ENCODE measurements at regions not wholly inside any gene's neighbourhood (a gene's known extent, or its start where the extent isn't known, plus 50 kb on each side); places are given as distances from the start of the nearest gene placed in this dataset.

DNA sequence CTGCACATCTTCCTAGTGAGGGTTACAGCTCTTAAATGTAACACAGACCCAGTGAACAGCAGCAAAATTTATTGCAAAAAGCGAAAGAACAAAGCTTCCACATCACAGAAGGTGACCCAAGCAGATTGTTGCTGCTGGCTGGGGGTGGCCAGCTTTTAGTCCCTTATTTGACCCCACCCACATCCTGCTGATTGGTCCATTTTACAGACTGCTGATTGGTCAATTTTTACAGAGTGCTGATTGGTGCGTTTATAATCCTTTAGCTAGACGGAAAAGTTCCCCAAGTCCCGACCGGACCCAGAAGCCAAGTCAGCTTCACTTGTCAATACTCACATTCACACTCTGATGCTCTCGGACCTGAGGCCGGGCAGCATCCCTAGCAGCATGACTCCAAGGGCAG is 154.5 kb upstream of the ATP10A start:
- TF ChIP-seq, protein P1, sequence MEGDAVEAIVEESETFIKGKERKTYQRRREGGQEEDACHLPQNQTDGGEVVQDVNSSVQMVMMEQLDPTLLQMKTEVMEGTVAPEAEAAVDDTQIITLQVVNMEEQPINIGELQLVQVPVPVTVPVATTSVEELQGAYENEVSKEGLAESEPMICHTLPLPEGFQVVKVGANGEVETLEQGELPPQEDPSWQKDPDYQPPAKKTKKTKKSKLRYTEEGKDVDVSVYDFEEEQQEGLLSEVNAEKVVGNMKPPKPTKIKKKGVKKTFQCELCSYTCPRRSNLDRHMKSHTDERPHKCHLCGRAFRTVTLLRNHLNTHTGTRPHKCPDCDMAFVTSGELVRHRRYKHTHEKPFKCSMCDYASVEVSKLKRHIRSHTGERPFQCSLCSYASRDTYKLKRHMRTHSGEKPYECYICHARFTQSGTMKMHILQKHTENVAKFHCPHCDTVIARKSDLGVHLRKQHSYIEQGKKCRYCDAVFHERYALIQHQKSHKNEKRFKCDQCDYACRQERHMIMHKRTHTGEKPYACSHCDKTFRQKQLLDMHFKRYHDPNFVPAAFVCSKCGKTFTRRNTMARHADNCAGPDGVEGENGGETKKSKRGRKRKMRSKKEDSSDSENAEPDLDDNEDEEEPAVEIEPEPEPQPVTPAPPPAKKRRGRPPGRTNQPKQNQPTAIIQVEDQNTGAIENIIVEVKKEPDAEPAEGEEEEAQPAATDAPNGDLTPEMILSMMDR (IDR thresholded peaks at IDR 0.05; ENCODE audit: borderline replicate concordance), result no peak
- peaks cover 42% of the 10 kb centered on the region for H3K27me3 ChIP-seq (ENCODE audit: low read depth)

DNA sequence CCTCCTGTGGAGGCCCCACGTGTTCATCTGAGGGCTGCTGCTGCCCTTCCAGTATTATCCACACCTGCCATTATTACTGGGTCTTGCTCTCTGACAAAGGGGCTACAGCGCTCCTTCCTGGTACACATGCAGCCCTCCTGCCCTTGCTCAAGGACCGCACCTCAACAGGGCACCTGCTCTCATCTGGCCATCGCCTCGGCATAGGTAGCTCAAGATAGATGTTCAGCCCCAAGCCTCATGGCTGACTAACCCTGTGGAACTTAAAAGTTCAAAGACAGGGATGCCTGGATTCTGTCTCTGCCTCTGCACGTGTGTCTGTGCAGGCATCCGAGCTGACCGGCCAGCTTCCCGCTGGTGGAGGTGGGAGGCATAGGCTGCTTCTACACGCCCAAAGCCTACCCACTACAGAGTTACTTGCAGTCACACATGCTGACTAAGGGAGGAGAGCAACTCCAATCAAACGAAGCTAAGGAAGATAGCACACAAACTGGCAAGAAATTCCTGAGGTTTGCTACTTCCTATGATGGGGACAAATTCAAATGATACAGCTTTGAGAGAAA is 152.5 kb upstream of the ATP10A start:
- H3K4me1 ChIP-seq, result no peaks in the 10 kb centered on the region
- TF ChIP-seq, protein P1 (IDR thresholded peaks at IDR 0.05; ENCODE audit: borderline replicate concordance), result no peak
- intact Hi-C loops (cut with micrococcal nuclease), result no loop called here
- H3K27ac ChIP-seq (replicated peaks), result no peak overlapping the region
- peaks cover 53% of the 10 kb centered on the region for H3K27me3 ChIP-seq (ENCODE audit: low read depth)
- no peak overlapping the region for H3K4me3 ChIP-seq
- no peaks in the 10 kb centered on the region for H3K36me3 ChIP-seq
- peaks cover 5% of the 10 kb centered on the region for H3K9me3 ChIP-seq (replicated peaks)
- DNase-seq, result no peak

More for the DNA sequence above, 154.5 kb upstream of the ATP10A start:
- Histone ChIP-seq H3K36me3 (no peaks in the 10 kb centered on the region), H3K4me1 (no peaks in the 10 kb centered on the region), H3K4me3 (no peak overlapping the region), H3K9me3 (replicated peaks) (no peaks in the 10 kb centered on the region), H3K27ac (replicated peaks) (no peak overlapping the region)
- DNase-seq, result no peak
- intact Hi-C loops (cut with micrococcal nuclease), result no loop called here

DNA sequence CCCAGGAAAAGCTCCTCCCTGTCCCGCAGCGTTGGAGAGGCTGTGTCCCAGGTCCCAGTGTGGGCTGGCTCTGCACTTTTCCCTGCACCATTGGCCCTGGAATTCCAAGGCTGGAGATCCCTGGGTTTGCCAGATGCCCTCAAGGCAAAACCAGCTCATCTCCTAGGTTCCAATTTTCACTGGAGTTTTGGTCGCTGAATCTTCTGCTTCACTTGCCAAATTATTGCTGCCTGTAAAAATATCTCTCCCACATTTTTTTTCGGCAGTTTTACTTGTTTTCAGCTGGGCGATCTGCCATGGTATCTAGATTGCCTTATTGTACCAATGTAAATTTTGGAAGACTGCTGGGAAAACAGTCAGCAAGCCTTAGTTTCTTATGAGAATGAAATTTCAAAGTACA is 150.9 kb upstream of the ATP10A start:
- Histone ChIP-seq H3K27me3 (ENCODE audit: low read depth) (peaks cover 59% of the 10 kb centered on the region), H3K4me3 (no peak overlapping the region), H3K27ac (replicated peaks) (no peak overlapping the region), H3K4me1 (no peaks in the 10 kb centered on the region), H3K9me3 (replicated peaks) (peaks cover 9% of the 10 kb centered on the region), H3K36me3 (no peaks in the 10 kb centered on the region)
- no peak for DNase-seq
- TF ChIP-seq, protein P1 (IDR thresholded peaks at IDR 0.05; ENCODE audit: borderline replicate concordance), result no peak
- intact Hi-C loops (cut with micrococcal nuclease), result no loop called here

DNA sequence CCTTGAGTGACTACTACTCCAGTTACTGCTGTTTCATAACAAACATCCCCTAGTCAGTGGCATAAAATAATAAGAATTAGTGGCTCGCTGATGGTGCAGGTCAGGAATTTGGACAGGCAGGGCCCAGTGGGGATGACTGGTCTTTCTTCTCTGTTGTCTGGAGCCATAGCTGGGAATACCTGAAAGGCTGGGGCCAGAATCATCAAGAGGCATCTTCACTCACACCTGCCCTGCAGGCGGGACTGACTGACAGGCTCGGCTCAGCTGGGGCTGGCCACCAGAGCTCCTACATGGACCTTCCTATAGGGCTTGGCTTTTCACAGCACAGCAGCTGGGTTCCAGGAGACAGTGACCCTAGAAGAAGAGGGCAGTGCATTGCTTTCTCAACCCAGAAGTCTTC is 148.8 kb upstream of the ATP10A start:
- no peak overlapping the region for H3K4me3 ChIP-seq
- H3K27me3 ChIP-seq (ENCODE audit: low read depth), result peaks cover 51% of the 10 kb centered on the region
- H3K4me1 ChIP-seq, result no peaks in the 10 kb centered on the region
- no peaks in the 10 kb centered on the region for H3K36me3 ChIP-seq
- intact Hi-C loops (cut with micrococcal nuclease), result no loop called here
- no peak overlapping the region for H3K27ac ChIP-seq (replicated peaks)
- peaks cover 9% of the 10 kb centered on the region for H3K9me3 ChIP-seq (replicated peaks)
- no peak for DNase-seq
- TF ChIP-seq, protein P1 (IDR thresholded peaks at IDR 0.05; ENCODE audit: borderline replicate concordance), result no peak

DNA sequence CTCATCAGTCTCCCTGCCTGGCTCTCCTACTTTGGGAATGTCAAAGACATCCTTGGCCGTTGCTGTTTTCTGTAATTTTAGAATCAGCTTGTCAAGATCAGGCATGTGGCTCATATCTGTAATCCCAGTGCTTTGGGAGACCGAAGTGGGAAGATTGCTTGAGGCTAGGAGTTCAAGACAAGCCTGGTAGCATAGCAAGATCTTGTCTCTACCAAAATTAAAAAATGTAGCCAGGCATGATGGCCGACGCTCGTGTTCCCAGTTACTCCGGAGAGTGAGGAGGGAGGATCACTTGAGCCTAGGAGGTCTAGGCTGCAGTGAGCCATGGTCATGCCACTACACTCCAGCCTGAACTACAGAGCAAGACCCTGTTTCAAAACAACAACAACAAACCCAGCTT is 144.0 kb upstream of the ATP10A start:
- peaks cover 23% of the 10 kb centered on the region for H3K27me3 ChIP-seq (ENCODE audit: low read depth)

More for the DNA sequence above, 144.0 kb upstream of the ATP10A start:
- Histone ChIP-seq H3K27ac (replicated peaks) (no peak overlapping the region), H3K9me3 (replicated peaks) (peaks cover 9% of the 10 kb centered on the region), H3K4me1 (no peaks in the 10 kb centered on the region), H3K4me3 (no peak overlapping the region), H3K36me3 (no peaks in the 10 kb centered on the region)
- intact Hi-C loops (cut with micrococcal nuclease), result loop anchor here (10.0 kb wide), 1 partner anchor 62 kb away; no protein-coding TSS in a partner anchor
- no peak for DNase-seq
- TF ChIP-seq, protein P1 (IDR thresholded peaks at IDR 0.05; ENCODE audit: borderline replicate concordance), result no peak

Data from left ventricle myocardium inferior (tissue), 1 donor.